OCI-LY1 (cell line): ENCODE measurements at regions not wholly inside any gene's neighbourhood (a gene's known extent, or its start where the extent isn't known, plus 50 kb on each side); places are given as distances from the start of the nearest gene placed in this dataset.

Experiments
- H2AFZ ChIP-seq: fragments of 200-600 bp; sonication (generic), shearing (Covaris generic); 2 replicates; pipeline ENCODE4 v1.6.0; 2014; ENCODE audit warnings: antibody characterized with exemption, mild to moderate bottlenecking, low read length
- H3F3A ChIP-seq: fragments of 200-600 bp; sonication (generic), shearing (Covaris generic); 2 replicates; pipeline ENCODE4 v1.6.0; 2014; ENCODE audit warnings: mild to moderate bottlenecking, antibody characterized with exemption, low read length, moderate library complexity; ENCODE audit not compliant: insufficient read depth
- H3K27ac ChIP-seq: fragments of 200-600 bp; sonication (generic); 2 replicates; pipeline ENCODE4 v1.5.1; 2014; ENCODE audit warnings: low read length, mixed run types, mild to moderate bottlenecking, low read depth; ENCODE audit not compliant: poor library complexity, severe bottlenecking
- H3K27me3 ChIP-seq: fragments of 200-600 bp; sonication (generic); 2 replicates; pipeline ENCODE4 v1.6.0; 2014; ENCODE audit warnings: antibody characterized with exemption, mild to moderate bottlenecking, low read length, moderate library complexity; ENCODE audit not compliant: insufficient read depth
- H3K36me3 ChIP-seq: fragments of 200-600 bp; sonication (generic); 2 replicates; pipeline ENCODE4 v1.6.1; 2014; ENCODE audit warnings: mild to moderate bottlenecking, antibody characterized with exemption, low read length, moderate library complexity, mixed read lengths; ENCODE audit not compliant: insufficient read depth
- H3K4me1 ChIP-seq: fragments of 200-600 bp; sonication (generic); 2 replicates; pipeline ENCODE4 v1.5.1; 2014; ENCODE audit warnings: mild to moderate bottlenecking, low read length, moderate library complexity; ENCODE audit not compliant: insufficient read depth, severe bottlenecking
- H3K4me2 ChIP-seq: fragments of 200-600 bp; sonication (generic), shearing (Covaris generic); 2 replicates; pipeline ENCODE4 v1.6.1; 2014; ENCODE audit warnings: low read length
- H3K4me3 ChIP-seq: fragments of 200-600 bp; sonication (generic); 2 replicates; pipeline ENCODE4 v1.5.1; 2014; ENCODE audit warnings: low read length, low read depth, mild to moderate bottlenecking, mixed read lengths; ENCODE audit not compliant: poor library complexity, severe bottlenecking
- H3K79me2 ChIP-seq: fragments of 200-600 bp; shearing (Covaris generic); 2 replicates; pipeline ENCODE4 v1.6.1; 2016; ENCODE audit warnings: mixed run types, low read length, mixed read lengths; ENCODE audit not compliant: insufficient read depth
- H3K9ac ChIP-seq: fragments of 200-600 bp; sonication (generic), shearing (Covaris generic); 2 replicates; pipeline ENCODE4 v1.6.1; 2014; ENCODE audit warnings: mild to moderate bottlenecking, low read length, mixed read lengths
- H3K9me2 ChIP-seq: fragments of 200-600 bp; sonication (generic), shearing (Covaris generic); 2 replicates; pipeline ENCODE4 v1.6.1; 2014; ENCODE audit warnings: low read depth, mild to moderate bottlenecking, low read length, mixed read lengths
- H3K9me3 ChIP-seq: fragments of 200-600 bp; shearing (Covaris generic); 2 replicates; pipeline ENCODE4 v1.6.1; 2014; ENCODE audit warnings: low read length, mixed read lengths
- H4K20me1 ChIP-seq: fragments of 200-600 bp; sonication (generic), shearing (Covaris generic); 2 replicates; pipeline ENCODE4 v1.6.0; 2016; ENCODE audit warnings: mild to moderate bottlenecking, low read length; ENCODE audit not compliant: insufficient read depth
- CTCF ChIP-seq: fragments of 200-600 bp; sonication (generic), shearing (Covaris generic); IDR thresholded peaks from 2 replicates; pipeline ENCODE4 v1.5.1; 2017; ENCODE audit warnings: mild to moderate bottlenecking, antibody characterized with exemption, low read length, moderate library complexity, mixed read lengths
- EZH2 ChIP-seq: fragments of 200-600 bp; sonication (generic), shearing (Covaris generic); IDR thresholded peaks from 2 replicates; pipeline ENCODE4 v1.8.0; 2017; ENCODE audit warnings: borderline replicate concordance, mixed run types, mild to moderate bottlenecking, antibody characterized with exemption, low read length, moderate library complexity, mixed read lengths

GRCh38 chr2:120896126-120896525, 160.5 kb downstream of the GLI2 start:
- Histone ChIP-seq H3K9me3 (no peaks in the 10 kb centered on the region), H3K4me2 (no peak overlapping the region), H3K27ac (no peak overlapping the region), H4K20me1 (no peaks in the 10 kb centered on the region), H3K27me3 (no peaks in the 10 kb centered on the region), H3K9me2 (no peaks in the 10 kb centered on the region), H3K36me3 (no peaks in the 10 kb centered on the region), H3F3A (no peaks in the 10 kb centered on the region), H3K79me2 (no peaks in the 10 kb centered on the region), H3K4me3 (no peak overlapping the region), H2AFZ (no peak overlapping the region), H3K4me1 (no peaks in the 10 kb centered on the region), H3K9ac (no peak overlapping the region)
- TF ChIP-seq CTCF (no peak), EZH2 (no peak)

DNA sequence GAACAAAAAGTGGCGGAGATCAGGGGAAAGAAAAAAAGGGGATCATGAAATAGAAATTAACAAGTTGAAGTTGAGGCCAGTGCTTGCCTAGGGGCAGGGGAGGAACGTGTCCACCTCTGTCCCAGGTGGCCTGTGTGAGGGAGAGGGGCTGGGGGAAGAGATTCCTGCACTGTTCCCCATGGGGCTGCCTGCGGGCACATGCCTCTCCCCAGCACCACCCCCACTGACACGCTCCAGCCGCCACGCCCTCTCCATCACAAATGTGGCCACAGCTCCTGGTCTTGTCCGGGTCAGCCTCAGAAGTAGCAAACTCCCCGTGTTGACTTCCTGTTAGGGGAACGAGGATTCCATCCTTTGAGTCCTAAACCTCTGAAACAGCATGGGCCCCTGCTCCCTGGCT, 161.2 kb downstream of the GLI2 start:
- H3K36me3 ChIP-seq = no peaks in the 10 kb centered on the region
- H3K27me3 ChIP-seq = no peaks in the 10 kb centered on the region
- no peak overlapping the region for H3K27ac ChIP-seq
- TF ChIP-seq CTCF = no peak
- no peaks in the 10 kb centered on the region for H3F3A ChIP-seq
- no peaks in the 10 kb centered on the region for H3K4me1 ChIP-seq
- H3K4me3 ChIP-seq = no peak overlapping the region
- no peaks in the 10 kb centered on the region for H4K20me1 ChIP-seq
- no peaks in the 10 kb centered on the region for H3K79me2 ChIP-seq
- H2AFZ ChIP-seq = no peak overlapping the region
- no peak overlapping the region for H3K9ac ChIP-seq
- H3K9me2 ChIP-seq = no peaks in the 10 kb centered on the region
- H3K9me3 ChIP-seq = no peaks in the 10 kb centered on the region
- H3K4me2 ChIP-seq = no peak overlapping the region

GRCh38 chr2:120897399-120897798, 161.7 kb downstream of the GLI2 start:
- Histone ChIP-seq H3K79me2 (no peaks in the 10 kb centered on the region), H3K9me2 (no peaks in the 10 kb centered on the region), H3K4me3 (no peak overlapping the region), H4K20me1 (no peaks in the 10 kb centered on the region), H3K4me1 (no peaks in the 10 kb centered on the region), H3K36me3 (no peaks in the 10 kb centered on the region), H3K27me3 (no peaks in the 10 kb centered on the region), H3K9me3 (no peaks in the 10 kb centered on the region), H3K4me2 (no peak overlapping the region), H2AFZ (no peak overlapping the region), H3K27ac (no peak overlapping the region), H3F3A (no peaks in the 10 kb centered on the region), H3K9ac (no peak overlapping the region)
- TF ChIP-seq EZH2 = no peak
- TF ChIP-seq CTCF = no peak
